C4-2B (cell line): ENCODE measurements at regions not wholly inside any gene's neighbourhood (a gene's known extent, or its start where the extent isn't known, plus 50 kb on each side); places are given as distances from the start of the nearest gene placed in this dataset.

Experiments used
- ZFX ChIP-seq: fragments of 450-650 bp; IDR thresholded peaks from 2 replicates; pipeline ENCODE4 v1.6.1; 2017
- TF ChIP-seq, protein P1 (sequence below): fragments of 450-650 bp; conservative IDR thresholded peaks from 2 replicates; pipeline ENCODE4 v1.5.1; 2017; ENCODE audit warnings: mild to moderate bottlenecking

DNA sequence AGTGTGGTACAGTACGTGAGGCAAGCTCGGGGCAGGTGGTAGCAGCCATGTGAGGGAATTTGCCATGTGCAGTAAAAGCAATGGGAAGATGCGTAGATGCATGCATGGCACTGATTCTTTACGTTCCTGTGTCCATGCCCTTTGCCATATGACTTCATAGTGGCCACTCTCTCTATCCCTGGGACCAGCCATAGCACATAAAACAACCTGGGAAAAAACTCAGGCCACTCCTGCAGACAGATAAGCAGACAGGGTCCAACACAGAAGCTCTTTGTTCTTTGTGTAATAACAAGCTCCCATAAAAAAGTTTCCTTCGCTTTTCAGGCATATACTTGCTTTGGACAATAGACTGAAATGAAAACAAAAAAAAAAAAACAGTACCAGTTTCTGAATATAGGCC lies 622.4 kb upstream of the POM121L12 start:
- TF ChIP-seq, protein P1, sequence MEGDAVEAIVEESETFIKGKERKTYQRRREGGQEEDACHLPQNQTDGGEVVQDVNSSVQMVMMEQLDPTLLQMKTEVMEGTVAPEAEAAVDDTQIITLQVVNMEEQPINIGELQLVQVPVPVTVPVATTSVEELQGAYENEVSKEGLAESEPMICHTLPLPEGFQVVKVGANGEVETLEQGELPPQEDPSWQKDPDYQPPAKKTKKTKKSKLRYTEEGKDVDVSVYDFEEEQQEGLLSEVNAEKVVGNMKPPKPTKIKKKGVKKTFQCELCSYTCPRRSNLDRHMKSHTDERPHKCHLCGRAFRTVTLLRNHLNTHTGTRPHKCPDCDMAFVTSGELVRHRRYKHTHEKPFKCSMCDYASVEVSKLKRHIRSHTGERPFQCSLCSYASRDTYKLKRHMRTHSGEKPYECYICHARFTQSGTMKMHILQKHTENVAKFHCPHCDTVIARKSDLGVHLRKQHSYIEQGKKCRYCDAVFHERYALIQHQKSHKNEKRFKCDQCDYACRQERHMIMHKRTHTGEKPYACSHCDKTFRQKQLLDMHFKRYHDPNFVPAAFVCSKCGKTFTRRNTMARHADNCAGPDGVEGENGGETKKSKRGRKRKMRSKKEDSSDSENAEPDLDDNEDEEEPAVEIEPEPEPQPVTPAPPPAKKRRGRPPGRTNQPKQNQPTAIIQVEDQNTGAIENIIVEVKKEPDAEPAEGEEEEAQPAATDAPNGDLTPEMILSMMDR: no peak
- TF ChIP-seq ZFX: no peak
